OCI-LY3 (cell line): ENCODE measurements at regions not wholly inside any gene's neighbourhood (a gene's known extent, or its start where the extent isn't known, plus 50 kb on each side); places are given as distances from the start of the nearest gene placed in this dataset.

Source experiments
- CTCF ChIP-seq: fragments of 200-600, 300-600 bp; sonication (generic); IDR thresholded peaks from 2 replicates; pipeline ENCODE4 v1.5.1; 2014; ENCODE audit warnings: antibody characterized with exemption, low read length, low read depth
- EZH2phosphoT487 ChIP-seq: fragments of 200-600 bp; shearing (Covaris generic); IDR thresholded peaks from 2 replicates; pipeline ENCODE4 v1.6.1; 2018; ENCODE audit warnings: antibody characterized with exemption, mixed run types, low read depth

GRCh38 chr10:8659982-8660381 is 605.5 kb downstream of the GATA3 start:
- TF ChIP-seq EZH2phosphoT487 (no peak), CTCF (no peak)
